ENCODE measurements at regions not wholly inside any gene's neighbourhood (a gene's known extent, or its start where the extent isn't known, plus 50 kb on each side); places are given as distances from the start of the nearest gene placed in this dataset.
"Not testable (repeated sequence)": the region's sequence is repeated elsewhere in the genome, so short reads cannot be mapped to it uniquely, and the experiment has no call there.

- TF ChIP-seq CLOCK (CRISPR knock-in tag; IDR thresholded peaks at IDR 0.05; ENCODE audit: borderline replicate concordance) = no peak
- no peak for TF ChIP-seq CHCHD3 (CRISPR knock-in tag; IDR thresholded peaks at IDR 0.05)
- no peak for TF ChIP-seq HIVEP1 (CRISPR knock-in tag; IDR thresholded peaks at IDR 0.05)
- TF ChIP-seq MCM3 (IDR thresholded peaks at IDR 0.05) = no peak
- no peak for TF ChIP-seq MCM7 (IDR thresholded peaks at IDR 0.05)
- TF ChIP-seq SMARCB1 (IDR thresholded peaks at IDR 0.05; ENCODE audit: insufficient read length, low read depth) = no peak
These were observed 542.4 kb downstream of the HAPSTR1 start (continued) for GRCh38 chr16:9633844-9634243.

GRCh38 chr16:9635150-9635720 is 543.8 kb downstream of the HAPSTR1 start:
- H2AFZ ChIP-seq (ENCODE audit: low read depth, low read length); H3K27ac ChIP-seq (ENCODE audit: extremely low read depth, low read depth, low read length); H3K9me3 ChIP-seq (replicated peaks; ENCODE audit: control insufficient read depth, insufficient read depth, low read depth, low read length); H3K4me3 ChIP-seq; DNase-seq (ENCODE audit: extremely low read depth in 1 of 4, low spot score in 3 of 4); H3K9me1 ChIP-seq (ENCODE audit: control insufficient read depth, insufficient read depth, low read length); H3K79me2 ChIP-seq (ENCODE audit: control insufficient read depth, insufficient read depth, low read length); ATAC-seq; H3K4me2 ChIP-seq (ENCODE audit: insufficient read depth, low read length); BruUV-seq (replicated peaks); H3K4me1 ChIP-seq (replicated peaks in 1 of 2; ENCODE audit: control insufficient read depth in 2 of 2, insufficient read depth in 2 of 2, low read length in 2 of 2); H3K9ac ChIP-seq (ENCODE audit: insufficient read depth in 1 of 2, low read depth in 2 of 2, low read length in 2 of 2); H3K36me3 ChIP-seq (ENCODE audit: control insufficient read depth, insufficient read depth, low read length); POLR2A ChIA-PET; in situ Hi-C loops (cut with MboI); H3K27me3 ChIP-seq (ENCODE audit: control insufficient read depth in 2 of 2, insufficient read depth in 2 of 2, low read length in 2 of 2); H4K20me1 ChIP-seq (replicated peaks; ENCODE audit: control insufficient read depth, insufficient read depth, low read length); FAIRE-seq; intact Hi-C loops (cut with micrococcal nuclease): not testable (repeated sequence)
- CTCF ChIA-PET (ENCODE audit: low intra/inter-chr PET ratio) = interaction anchor here (0.6 kb wide), 1 partner anchor 306 kb away, joined by 3 read pairs; no protein-coding TSS in a partner anchor
- 8% methylated on average over 11 of the region's 11 CpGs for WGBS (ENCODE audit: insufficient coverage, low coverage, missing lambda C conversion rate)
- peak; percentile 51 to 61 for TF ChIP-seq NRF1 (conservative IDR thresholded peaks at IDR 0.05 in 1 of 2, IDR thresholded peaks at IDR 0.05 in 1 of 2)
